Osteoblast (primary cell): ENCODE measurements at regions not wholly inside any gene's neighbourhood (a gene's known extent, or its start where the extent isn't known, plus 50 kb on each side); places are given as distances from the start of the nearest gene placed in this dataset.

ENCODE experiments used
- DNase-seq: peaks from one replicate; pipeline ENCODE4 v3.0.0; 2011; ENCODE audit warnings: low spot score, mixed read lengths; ENCODE audit not compliant: insufficient read length; ENCODE audit errors: missing footprints
- H2AFZ ChIP-seq: 2 replicates; pipeline ENCODE4 v1.6.0; 2011; ENCODE audit warnings: mild to moderate bottlenecking, low read length
- H3K27ac ChIP-seq: 2 replicates; pipeline ENCODE4 v1.5.1; 2011; ENCODE audit warnings: mild to moderate bottlenecking, low read depth, low read length, moderate library complexity
- H3K27me3 ChIP-seq: 2 replicates; pipeline ENCODE4 v1.6.0; 2012; ENCODE audit warnings: mild to moderate bottlenecking, control low read depth, inconsistent platforms, low read length, moderate library complexity; ENCODE audit not compliant: insufficient read depth
- H3K36me3 ChIP-seq: 2 replicates; pipeline ENCODE4 v1.5.1; 2011; ENCODE audit warnings: mild to moderate bottlenecking, low read length, control low read depth, moderate library complexity; ENCODE audit not compliant: insufficient read depth
- H3K4me1 ChIP-seq: 2 replicates; pipeline ENCODE4 v1.5.1; 2011; ENCODE audit warnings: mild to moderate bottlenecking, low read length, control low read depth, moderate library complexity; ENCODE audit not compliant: insufficient read depth
- H3K4me2 ChIP-seq: 2 replicates; pipeline ENCODE4 v1.6.0; 2011; ENCODE audit warnings: mild to moderate bottlenecking, low read length; ENCODE audit not compliant: insufficient read depth
- H3K4me3 ChIP-seq: fragments of 200-600 bp; sonication (generic); 3 replicates; pipeline ENCODE4 v1.5.1; 2012; ENCODE audit warnings: mild to moderate bottlenecking, low read length, inconsistent platforms; ENCODE audit not compliant: insufficient read depth
- H3K79me2 ChIP-seq: 2 replicates; pipeline ENCODE4 v1.6.0; 2012; ENCODE audit warnings: mild to moderate bottlenecking, low read length, control low read depth, inconsistent platforms; ENCODE audit not compliant: insufficient read depth
- H3K9me3 ChIP-seq: 2 replicates; pipeline ENCODE4 v1.5.1; 2011; ENCODE audit warnings: low read depth, low read length, control low read depth
- H4K20me1 ChIP-seq: 2 replicates; pipeline ENCODE4 v1.6.0; 2012; ENCODE audit warnings: mild to moderate bottlenecking, low read length, control low read depth; ENCODE audit not compliant: insufficient read depth
- TF ChIP-seq, protein P1 (sequence below): IDR thresholded peaks from 2 replicates; pipeline ENCODE4 v1.5.1; 2011; ENCODE audit warnings: mild to moderate bottlenecking, low read depth, low read length, moderate library complexity; ENCODE audit errors: extremely low read depth

- Histone ChIP-seq H3K4me1 (no peaks in the 10 kb centered on the region), H4K20me1 (no peaks in the 10 kb centered on the region), H3K4me3 (no peak overlapping the region), H3K27me3 (no peaks in the 10 kb centered on the region), H3K4me2 (no peak overlapping the region), H2AFZ (no peak overlapping the region), H3K79me2 (no peaks in the 10 kb centered on the region), H3K36me3 (no peaks in the 10 kb centered on the region), H3K9me3 (no peaks in the 10 kb centered on the region), H3K27ac (no peak overlapping the region)
- TF ChIP-seq, protein P1, sequence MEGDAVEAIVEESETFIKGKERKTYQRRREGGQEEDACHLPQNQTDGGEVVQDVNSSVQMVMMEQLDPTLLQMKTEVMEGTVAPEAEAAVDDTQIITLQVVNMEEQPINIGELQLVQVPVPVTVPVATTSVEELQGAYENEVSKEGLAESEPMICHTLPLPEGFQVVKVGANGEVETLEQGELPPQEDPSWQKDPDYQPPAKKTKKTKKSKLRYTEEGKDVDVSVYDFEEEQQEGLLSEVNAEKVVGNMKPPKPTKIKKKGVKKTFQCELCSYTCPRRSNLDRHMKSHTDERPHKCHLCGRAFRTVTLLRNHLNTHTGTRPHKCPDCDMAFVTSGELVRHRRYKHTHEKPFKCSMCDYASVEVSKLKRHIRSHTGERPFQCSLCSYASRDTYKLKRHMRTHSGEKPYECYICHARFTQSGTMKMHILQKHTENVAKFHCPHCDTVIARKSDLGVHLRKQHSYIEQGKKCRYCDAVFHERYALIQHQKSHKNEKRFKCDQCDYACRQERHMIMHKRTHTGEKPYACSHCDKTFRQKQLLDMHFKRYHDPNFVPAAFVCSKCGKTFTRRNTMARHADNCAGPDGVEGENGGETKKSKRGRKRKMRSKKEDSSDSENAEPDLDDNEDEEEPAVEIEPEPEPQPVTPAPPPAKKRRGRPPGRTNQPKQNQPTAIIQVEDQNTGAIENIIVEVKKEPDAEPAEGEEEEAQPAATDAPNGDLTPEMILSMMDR, result no peak
- no peak for DNase-seq
These were observed 358.3 kb upstream of the KLHL29 start for GRCh38 chr2:23026671-23027070.

DNA sequence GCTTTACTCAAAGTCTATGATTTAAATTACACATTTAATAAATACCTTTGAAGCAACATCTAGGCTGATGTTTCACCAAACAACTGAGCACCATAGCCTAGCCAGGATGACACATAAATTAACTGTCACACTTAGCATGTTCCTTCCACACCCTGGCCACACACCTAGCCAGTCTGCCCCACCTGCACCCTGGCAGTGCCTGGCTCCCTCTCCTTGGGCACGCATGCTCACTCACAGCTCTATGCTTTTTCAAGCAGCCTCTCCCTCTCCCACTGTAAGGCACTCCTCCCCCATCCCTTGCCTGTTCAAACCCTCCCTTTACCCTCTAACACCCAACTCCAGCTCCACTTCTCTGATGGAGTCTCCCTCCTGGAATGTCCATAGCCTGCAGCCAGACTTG lies 357.6 kb upstream of the KLHL29 start:
- Histone ChIP-seq H3K9me3 (no peaks in the 10 kb centered on the region), H3K4me3 (no peak overlapping the region), H3K79me2 (no peaks in the 10 kb centered on the region), H3K27ac (no peak overlapping the region), H3K4me2 (no peak overlapping the region), H3K27me3 (no peaks in the 10 kb centered on the region), H2AFZ (no peak overlapping the region), H4K20me1 (no peaks in the 10 kb centered on the region), H3K36me3 (no peaks in the 10 kb centered on the region), H3K4me1 (no peaks in the 10 kb centered on the region)
- TF ChIP-seq, protein P1, result no peak
- DNase-seq, result no peak

- Histone ChIP-seq H3K4me2 (no peak overlapping the region), H3K4me3 (no peak overlapping the region), H3K9me3 (no peaks in the 10 kb centered on the region), H3K27ac (no peak overlapping the region), H2AFZ (no peak overlapping the region), H4K20me1 (no peaks in the 10 kb centered on the region), H3K27me3 (no peaks in the 10 kb centered on the region), H3K79me2 (no peaks in the 10 kb centered on the region), H3K36me3 (no peaks in the 10 kb centered on the region), H3K4me1 (no peaks in the 10 kb centered on the region)
- TF ChIP-seq, protein P1, result no peak
- DNase-seq, result no peak
These were observed 356.9 kb upstream of the KLHL29 start for GRCh38 chr2:23028106-23028505.

- Histone ChIP-seq H3K9me3 (no peaks in the 10 kb centered on the region), H3K4me2 (no peak overlapping the region), H2AFZ (no peak overlapping the region), H3K36me3 (no peaks in the 10 kb centered on the region), H3K79me2 (no peaks in the 10 kb centered on the region), H3K27me3 (no peaks in the 10 kb centered on the region), H4K20me1 (no peaks in the 10 kb centered on the region), H3K4me3 (no peak overlapping the region), H3K4me1 (no peaks in the 10 kb centered on the region), H3K27ac (no peak overlapping the region)
- DNase-seq, result no peak
- TF ChIP-seq, protein P1, result no peak
These were observed 355.9 kb upstream of the KLHL29 start for GRCh38 chr2:23029111-23029510.
